ENCODE measurements at regions not wholly inside any gene's neighbourhood (a gene's known extent, or its start where the extent isn't known, plus 50 kb on each side); places are given as distances from the start of the nearest gene placed in this dataset.

GRCh38 chr4:27619435-27619834, 758.8 kb downstream of the STIM2 start:
- no peak for TF ChIP-seq POLR2A (IDR thresholded peaks at IDR 0.05; ENCODE audit: low read length)
- no peak for TF ChIP-seq GATA1 (IDR thresholded peaks at IDR 0.05; ENCODE audit: low read depth, low read length)
